K562 (cell line): ENCODE measurements at regions not wholly inside any gene's neighbourhood (a gene's known extent, or its start where the extent isn't known, plus 50 kb on each side); places are given as distances from the start of the nearest gene placed in this dataset.

Experiments
- ATAC-seq: fragments of 200-7000 bp; cut with Tn5 transposase; 3 replicates; pipeline ENCODE4 v1.9.1; 2020; ENCODE audit warnings: moderate library complexity
- BruUV-seq: library from RNA; stranded (reverse); fragments of 400-500 nt; replicated peaks from 2 replicates; lab custom pipeline; 2021; lab: Mats Ljungman, UMichigan
- CTCF ChIA-PET: fragments of 300-600 bp; formaldehyde crosslinking; extraction: SDS; loops from one replicate; lab custom pipeline; 2021; ENCODE audit warnings: low intra/inter-chr PET ratio; lab: Yijun Ruan, JAX
- POLR2A ChIA-PET: fragments of 300-600, 350-650 bp; sonication (Branson Sonifier 250); formaldehyde crosslinking; extraction: SDS; loops from one replicate; lab custom pipeline; 2021; ENCODE audit warnings: antibody characterized with exemption, inconsistent platforms; lab: Yijun Ruan, JAX
- DNase-seq, 4 experiments: peaks; one replicate each; pipeline versions ENCODE4 v3.0.0 to v3.0.0-alpha.2; 2011 to 2018; ENCODE audit warnings: low spot score in 3 of 4, mixed read lengths in 3 of 4; ENCODE audit errors: extremely low read depth in 1 of 4
- FAIRE-seq: peaks from 2 replicates; lab custom pipeline; 2011; peaks lifted over from hg19 to GRCh38; lab: Jason Lieb, UNC
- H2AFZ ChIP-seq: 2 replicates; pipeline ENCODE4 v1.6.0; 2011; ENCODE audit warnings: low read depth, low read length, control low read depth, inconsistent platforms
- H3K27ac ChIP-seq: fragments of 200-600 bp; 3 replicates; pipeline ENCODE4 v1.8.0; 2011; ENCODE audit warnings: low read depth, mild to moderate bottlenecking, control low read depth, inconsistent platforms, low read length, moderate library complexity, mixed read lengths; ENCODE audit errors: extremely low read depth
- H3K27me3 ChIP-seq, 2 experiments: fragments of 300-600 bp in 1 of 2; 2 replicates in 1 of 2; 3 replicates in 1 of 2; pipeline versions ENCODE4 v1.6.0 to v1.8.0; 2011; ENCODE audit warnings: inconsistent platforms in 2 of 2, low read length in 2 of 2, mild to moderate bottlenecking in 1 of 2, mixed read lengths in 1 of 2, moderate library complexity in 1 of 2; ENCODE audit not compliant: control insufficient read depth in 2 of 2, insufficient read depth in 2 of 2
- H3K36me3 ChIP-seq: fragments of 300-600 bp; 3 replicates; pipeline ENCODE4 v1.8.0; 2011; ENCODE audit warnings: mild to moderate bottlenecking, low read length, inconsistent platforms; ENCODE audit not compliant: control insufficient read depth, insufficient read depth
- H3K4me1 ChIP-seq, 2 experiments: fragments of 200-600 bp in 1 of 2; replicated peaks in 1 of 2; 2 replicates in 1 of 2; 3 replicates in 1 of 2; pipeline versions ENCODE4 v1.5.1 to v1.8.0; 2011; ENCODE audit warnings: inconsistent platforms in 2 of 2, low read length in 2 of 2, mild to moderate bottlenecking in 1 of 2, mixed read lengths in 1 of 2, moderate library complexity in 1 of 2; ENCODE audit not compliant: control insufficient read depth in 2 of 2, insufficient read depth in 2 of 2
- H3K4me2 ChIP-seq: 2 replicates; pipeline ENCODE4 v1.6.1; 2011; ENCODE audit warnings: low read length, control low read depth, inconsistent platforms, mixed read lengths; ENCODE audit not compliant: insufficient read depth
- H3K4me3 ChIP-seq: fragments of 200-600 bp; sonication (generic), shearing (Covaris generic); 2 replicates; pipeline ENCODE4 v1.5.1; 2016; ENCODE audit warnings: control low read depth, inconsistent platforms
- H3K79me2 ChIP-seq: fragments of 200-600 bp; 3 replicates; pipeline ENCODE4 v1.8.0; 2011; ENCODE audit warnings: low read length, inconsistent platforms; ENCODE audit not compliant: control insufficient read depth, insufficient read depth
- H3K9ac ChIP-seq, 2 experiments: 2 replicates each; pipeline versions ENCODE4 v1.6.0 to v1.6.1; 2011; ENCODE audit warnings: low read depth in 2 of 2, low read length in 2 of 2, control low read depth in 1 of 2, inconsistent platforms in 1 of 2, mild to moderate bottlenecking in 1 of 2, mixed read lengths in 1 of 2; ENCODE audit not compliant: insufficient read depth in 1 of 2
- H3K9me1 ChIP-seq: one replicate; pipeline ENCODE4 v1.6.0; 2011; ENCODE audit warnings: inconsistent platforms, mild to moderate bottlenecking, low read length, moderate library complexity; ENCODE audit not compliant: control insufficient read depth, insufficient read depth
- H3K9me3 ChIP-seq: replicated peaks from 2 replicates; pipeline ENCODE4 v1.5.1; 2011; ENCODE audit warnings: low read depth, low read length, inconsistent platforms; ENCODE audit not compliant: control insufficient read depth, insufficient read depth
- H4K20me1 ChIP-seq: replicated peaks from 2 replicates; pipeline ENCODE4 v1.6.1; 2011; ENCODE audit warnings: low read length, inconsistent platforms, mixed read lengths; ENCODE audit not compliant: control insufficient read depth, insufficient read depth
- CBX8 ChIP-seq: fragments of 200-600 bp; sonication (generic); IDR thresholded peaks from 2 replicates; pipeline ENCODE4 v1.6.1; 2012; ENCODE audit warnings: borderline replicate concordance, mixed run types, low read depth, mild to moderate bottlenecking, moderate library complexity, mixed read lengths, low read length, control low read depth, inconsistent platforms; ENCODE audit not compliant: poor library complexity, severe bottlenecking; ENCODE audit errors: extremely low read depth
- CCAR2 ChIP-seq: fragments of 200-400 bp; formaldehyde crosslinking; IDR thresholded peaks from 2 replicates; pipeline ENCODE4 v1.6.1; 2017; ENCODE audit warnings: mild to moderate bottlenecking, low read depth, low read length
- ILF3 ChIP-seq: fragments of 450-650 bp; IDR thresholded peaks from 2 replicates; pipeline ENCODE4 v1.6.1; 2018; ENCODE audit warnings: antibody characterized with exemption, mild to moderate bottlenecking, moderate library complexity, borderline replicate concordance
- SLC30A9 ChIP-seq: fragments of 250-450 bp; sonication (Bioruptor Pico); IDR thresholded peaks from 2 replicates; pipeline ENCODE4 v1.8.0; 2022; ENCODE audit warnings: mild to moderate bottlenecking, moderate library complexity
- SMAD1 ChIP-seq: fragments of 150-350 bp; IDR thresholded peaks from 2 replicates; pipeline ENCODE4 v1.6.1; 2014; ENCODE audit warnings: low read length, low read depth; ENCODE audit not compliant: partially characterized antibody
- TCF7 ChIP-seq: sonication (generic); IDR thresholded peaks from 2 replicates; pipeline ENCODE4 v1.6.1; 2016; ENCODE audit warnings: antibody characterized with exemption, borderline replicate concordance
- ZKSCAN8 ChIP-seq: fragments of 200-800 bp; sonication (Bioruptor generic); IDR thresholded peaks from 2 replicates; pipeline ENCODE4 v1.6.1; 2016; ENCODE audit warnings: missing genetic modification characterization, missing compliant biosample characterization
- WGBS: fragments of 100-300 bp; shearing (Covaris generic); methylation state at CpG from one replicate; pipeline ENCODE4 v1.1.6; 2016; ENCODE audit warnings: low coverage, mixed read lengths; ENCODE audit not compliant: insufficient coverage; ENCODE audit errors: missing lambda C conversion rate; 5-methylcytosine and 5-hydroxymethylcytosine counted together
- in situ Hi-C: fragments of 300-500 bp; cut with MboI; formaldehyde crosslinking; loops from 4 replicates; pipeline ENCODE4 v1.15.0; 2018; ENCODE audit warnings: inconsistent platforms, mixed read lengths
- intact Hi-C: fragments of 100-400 bp; cut with micrococcal nuclease; formaldehyde crosslinking; loops from 2 replicates; pipeline ENCODE4 v1.14.2; 2022
- TF ChIP-seq, protein P1 (sequence below): fragments of 450-650 bp; IDR thresholded peaks from 2 replicates; pipeline ENCODE4 v1.6.1; 2018; ENCODE audit warnings: mild to moderate bottlenecking, low read depth; ENCODE audit not compliant: partially characterized antibody

DNA sequence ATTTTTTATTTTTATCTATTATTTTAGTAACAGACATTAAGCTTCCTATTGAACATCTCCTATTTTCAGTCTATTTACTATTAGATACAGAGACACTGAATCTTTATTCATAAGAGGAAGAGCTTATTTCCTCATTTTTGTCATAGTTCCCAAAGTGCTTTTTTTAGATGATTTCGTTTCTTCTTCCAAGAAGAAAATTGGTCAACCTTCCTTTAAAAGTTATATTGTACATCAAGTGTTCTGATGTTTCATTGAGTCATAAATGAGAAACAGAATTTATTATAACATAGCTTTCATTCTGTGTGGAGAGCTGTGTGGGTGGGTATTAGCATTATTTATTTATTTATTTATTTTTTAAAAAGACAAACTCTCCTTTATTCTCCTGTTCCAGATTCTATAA lies 50.6 kb upstream of the BACH1 start:
- H3K4me2 ChIP-seq: no peak overlapping the region
- no peak overlapping the region for H3K4me3 ChIP-seq
- intact Hi-C loops (no loop called here), in situ Hi-C loops (no loop called here)
- no peaks in the 10 kb centered on the region for H3K9me3 ChIP-seq
- FAIRE-seq: no peak
- ChIA-PET CTCF (no interaction called here), POLR2A (no interaction called here)
- no peak for ATAC-seq
- H3K79me2 ChIP-seq: no peaks in the 10 kb centered on the region
- H3K4me1 ChIP-seq: no peaks in the 10 kb centered on the region
- no peak overlapping the region for H3K9ac ChIP-seq
- H3K27me3 ChIP-seq: no peaks in the 10 kb centered on the region
- WGBS: 0% methylated on average over 1 of the region's 1 CpG
- BruUV-seq: no TSS peak
- H3K36me3 ChIP-seq: no peaks in the 10 kb centered on the region
- DNase-seq: no peak
- H3K27ac ChIP-seq: no peak overlapping the region
- no peaks in the 10 kb centered on the region for H4K20me1 ChIP-seq
- H2AFZ ChIP-seq: no peak overlapping the region
- H3K9me1 ChIP-seq: no peaks in the 10 kb centered on the region
- no peak for TF ChIP-seq SMAD1
- TF ChIP-seq, protein P1, sequence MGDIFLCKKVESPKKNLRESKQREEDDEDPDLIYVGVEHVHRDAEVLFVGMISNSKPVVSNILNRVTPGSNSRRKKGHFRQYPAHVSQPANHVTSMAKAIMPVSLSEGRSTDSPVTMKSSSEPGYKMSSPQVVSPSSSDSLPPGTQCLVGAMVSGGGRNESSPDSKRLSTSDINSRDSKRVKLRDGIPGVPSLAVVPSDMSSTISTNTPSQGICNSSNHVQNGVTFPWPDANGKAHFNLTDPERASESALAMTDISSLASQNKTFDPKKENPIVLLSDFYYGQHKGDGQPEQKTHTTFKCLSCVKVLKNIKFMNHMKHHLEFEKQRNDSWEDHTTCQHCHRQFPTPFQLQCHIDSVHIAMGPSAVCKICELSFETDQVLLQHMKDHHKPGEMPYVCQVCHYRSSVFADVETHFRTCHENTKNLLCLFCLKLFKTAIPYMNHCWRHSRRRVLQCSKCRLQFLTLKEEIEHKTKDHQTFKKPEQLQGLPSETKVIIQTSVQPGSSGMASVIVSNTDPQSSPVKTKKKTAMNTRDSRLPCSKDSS: no peak
- no peak for TF ChIP-seq TCF7
- TF ChIP-seq ZKSCAN8 (CRISPR knock-in tag): no peak
- TF ChIP-seq CBX8: no peak
- no peak for TF ChIP-seq CCAR2
- no peak for TF ChIP-seq ILF3
- TF ChIP-seq SLC30A9 (CRISPR knock-in tag): no peak
- TF ChIP-seq, all 486 proteins: peak for 0
